ENCODE measurements at regions not wholly inside any gene's neighbourhood (a gene's known extent, or its start where the extent isn't known, plus 50 kb on each side); places are given as distances from the start of the nearest gene placed in this dataset.

DNA sequence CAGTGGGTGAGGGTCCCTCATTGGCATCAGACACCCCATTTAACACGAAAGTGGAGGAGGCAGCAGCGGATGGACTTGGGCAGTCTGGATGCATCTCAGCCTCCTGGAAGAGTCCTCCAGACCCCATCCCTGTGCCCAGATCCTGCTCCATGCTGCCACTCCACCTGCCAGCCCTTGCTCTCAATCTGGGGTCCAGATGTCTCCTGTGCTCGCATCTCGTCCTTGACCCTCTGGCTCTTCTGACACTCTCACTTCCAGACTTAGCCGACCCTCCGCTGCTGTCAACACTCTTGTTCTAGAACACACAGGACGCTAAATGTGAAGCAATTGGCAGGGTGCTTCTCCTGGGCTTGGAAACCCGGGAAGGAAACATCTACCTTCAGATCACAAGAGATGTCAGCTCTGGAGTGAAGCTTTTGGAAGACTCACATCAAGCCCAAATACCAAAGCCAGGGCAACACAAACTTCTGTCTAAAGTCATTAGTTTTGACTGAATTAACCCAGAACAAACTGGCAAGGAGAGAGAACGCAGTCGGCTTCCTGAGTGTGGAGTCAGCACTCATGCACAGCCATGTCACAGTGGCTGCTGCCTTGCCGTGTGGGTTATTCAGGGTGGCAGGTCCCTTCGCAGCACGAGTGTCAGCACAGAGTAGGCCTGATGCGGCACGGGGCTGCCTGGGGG is 379.1 kb downstream of the TCERG1L start:
- Histone ChIP-seq H3K27ac (replicated peaks) (no peak overlapping the region), H3K4me3 (replicated peaks; ENCODE audit: insufficient read depth, low read length) (no peak overlapping the region), H3K27me3 (ENCODE audit: insufficient read depth, poor library complexity, severe bottlenecking) (no peaks in the 10 kb centered on the region)
- DNase-seq (ENCODE audit: low read depth in 1 of 2, low spot score in 1 of 2), result no peak
- TF ChIP-seq, protein P1, sequence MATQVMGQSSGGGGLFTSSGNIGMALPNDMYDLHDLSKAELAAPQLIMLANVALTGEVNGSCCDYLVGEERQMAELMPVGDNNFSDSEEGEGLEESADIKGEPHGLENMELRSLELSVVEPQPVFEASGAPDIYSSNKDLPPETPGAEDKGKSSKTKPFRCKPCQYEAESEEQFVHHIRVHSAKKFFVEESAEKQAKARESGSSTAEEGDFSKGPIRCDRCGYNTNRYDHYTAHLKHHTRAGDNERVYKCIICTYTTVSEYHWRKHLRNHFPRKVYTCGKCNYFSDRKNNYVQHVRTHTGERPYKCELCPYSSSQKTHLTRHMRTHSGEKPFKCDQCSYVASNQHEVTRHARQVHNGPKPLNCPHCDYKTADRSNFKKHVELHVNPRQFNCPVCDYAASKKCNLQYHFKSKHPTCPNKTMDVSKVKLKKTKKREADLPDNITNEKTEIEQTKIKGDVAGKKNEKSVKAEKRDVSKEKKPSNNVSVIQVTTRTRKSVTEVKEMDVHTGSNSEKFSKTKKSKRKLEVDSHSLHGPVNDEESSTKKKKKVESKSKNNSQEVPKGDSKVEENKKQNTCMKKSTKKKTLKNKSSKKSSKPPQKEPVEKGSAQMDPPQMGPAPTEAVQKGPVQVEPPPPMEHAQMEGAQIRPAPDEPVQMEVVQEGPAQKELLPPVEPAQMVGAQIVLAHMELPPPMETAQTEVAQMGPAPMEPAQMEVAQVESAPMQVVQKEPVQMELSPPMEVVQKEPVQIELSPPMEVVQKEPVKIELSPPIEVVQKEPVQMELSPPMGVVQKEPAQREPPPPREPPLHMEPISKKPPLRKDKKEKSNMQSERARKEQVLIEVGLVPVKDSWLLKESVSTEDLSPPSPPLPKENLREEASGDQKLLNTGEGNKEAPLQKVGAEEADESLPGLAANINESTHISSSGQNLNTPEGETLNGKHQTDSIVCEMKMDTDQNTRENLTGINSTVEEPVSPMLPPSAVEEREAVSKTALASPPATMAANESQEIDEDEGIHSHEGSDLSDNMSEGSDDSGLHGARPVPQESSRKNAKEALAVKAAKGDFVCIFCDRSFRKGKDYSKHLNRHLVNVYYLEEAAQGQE (IDR thresholded peaks at IDR 0.05; ENCODE audit: insufficient replicate concordance, low read depth), result no peak
- TF ChIP-seq, protein P2, sequence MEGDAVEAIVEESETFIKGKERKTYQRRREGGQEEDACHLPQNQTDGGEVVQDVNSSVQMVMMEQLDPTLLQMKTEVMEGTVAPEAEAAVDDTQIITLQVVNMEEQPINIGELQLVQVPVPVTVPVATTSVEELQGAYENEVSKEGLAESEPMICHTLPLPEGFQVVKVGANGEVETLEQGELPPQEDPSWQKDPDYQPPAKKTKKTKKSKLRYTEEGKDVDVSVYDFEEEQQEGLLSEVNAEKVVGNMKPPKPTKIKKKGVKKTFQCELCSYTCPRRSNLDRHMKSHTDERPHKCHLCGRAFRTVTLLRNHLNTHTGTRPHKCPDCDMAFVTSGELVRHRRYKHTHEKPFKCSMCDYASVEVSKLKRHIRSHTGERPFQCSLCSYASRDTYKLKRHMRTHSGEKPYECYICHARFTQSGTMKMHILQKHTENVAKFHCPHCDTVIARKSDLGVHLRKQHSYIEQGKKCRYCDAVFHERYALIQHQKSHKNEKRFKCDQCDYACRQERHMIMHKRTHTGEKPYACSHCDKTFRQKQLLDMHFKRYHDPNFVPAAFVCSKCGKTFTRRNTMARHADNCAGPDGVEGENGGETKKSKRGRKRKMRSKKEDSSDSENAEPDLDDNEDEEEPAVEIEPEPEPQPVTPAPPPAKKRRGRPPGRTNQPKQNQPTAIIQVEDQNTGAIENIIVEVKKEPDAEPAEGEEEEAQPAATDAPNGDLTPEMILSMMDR (IDR thresholded peaks at IDR 0.05; ENCODE audit: insufficient read depth, low read length), result no peak
- no peak for TF ChIP-seq SPI1 (IDR thresholded peaks at IDR 0.05; ENCODE audit: borderline replicate concordance, low read depth)
- no peak for TF ChIP-seq GABPA (IDR thresholded peaks at IDR 0.05; ENCODE audit: low read depth)
- TF ChIP-seq POLR2AphosphoS5 (IDR thresholded peaks at IDR 0.05; ENCODE audit: low read depth), result no peak

DNA sequence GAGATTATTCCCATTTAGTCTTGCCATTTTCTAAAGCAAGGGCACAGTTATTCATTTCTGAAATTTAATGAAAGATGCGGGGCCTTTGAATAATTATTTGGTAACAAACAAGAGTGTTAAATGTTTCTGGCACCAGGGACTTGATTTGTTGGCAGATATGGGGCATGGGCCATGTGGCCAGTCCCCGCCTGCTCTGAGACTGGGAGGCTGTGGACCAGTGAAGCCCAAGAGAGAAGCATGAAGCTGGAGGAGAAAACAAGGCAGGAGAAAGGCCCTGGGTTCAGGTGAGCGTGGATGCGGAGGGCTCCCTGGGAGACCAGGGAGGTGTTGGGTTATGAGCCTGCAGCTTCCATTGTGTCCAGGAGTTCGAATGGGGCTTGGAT is 378.5 kb downstream of the TCERG1L start:
- no peak for DNase-seq (ENCODE audit: low read depth in 1 of 2, low spot score in 1 of 2)
- Histone ChIP-seq H3K27me3 (ENCODE audit: insufficient read depth, poor library complexity, severe bottlenecking) (no peaks in the 10 kb centered on the region), H3K27ac (replicated peaks) (no peak overlapping the region), H3K4me3 (replicated peaks; ENCODE audit: insufficient read depth, low read length) (no peak overlapping the region)
- TF ChIP-seq, protein P1 (IDR thresholded peaks at IDR 0.05; ENCODE audit: insufficient replicate concordance, low read depth), result no peak
- TF ChIP-seq, protein P2 (IDR thresholded peaks at IDR 0.05; ENCODE audit: insufficient read depth, low read length), result no peak
- TF ChIP-seq GABPA (IDR thresholded peaks at IDR 0.05; ENCODE audit: low read depth) (no peak), POLR2AphosphoS5 (IDR thresholded peaks at IDR 0.05; ENCODE audit: low read depth) (no peak), SPI1 (IDR thresholded peaks at IDR 0.05; ENCODE audit: borderline replicate concordance, low read depth) (no peak)

DNA sequence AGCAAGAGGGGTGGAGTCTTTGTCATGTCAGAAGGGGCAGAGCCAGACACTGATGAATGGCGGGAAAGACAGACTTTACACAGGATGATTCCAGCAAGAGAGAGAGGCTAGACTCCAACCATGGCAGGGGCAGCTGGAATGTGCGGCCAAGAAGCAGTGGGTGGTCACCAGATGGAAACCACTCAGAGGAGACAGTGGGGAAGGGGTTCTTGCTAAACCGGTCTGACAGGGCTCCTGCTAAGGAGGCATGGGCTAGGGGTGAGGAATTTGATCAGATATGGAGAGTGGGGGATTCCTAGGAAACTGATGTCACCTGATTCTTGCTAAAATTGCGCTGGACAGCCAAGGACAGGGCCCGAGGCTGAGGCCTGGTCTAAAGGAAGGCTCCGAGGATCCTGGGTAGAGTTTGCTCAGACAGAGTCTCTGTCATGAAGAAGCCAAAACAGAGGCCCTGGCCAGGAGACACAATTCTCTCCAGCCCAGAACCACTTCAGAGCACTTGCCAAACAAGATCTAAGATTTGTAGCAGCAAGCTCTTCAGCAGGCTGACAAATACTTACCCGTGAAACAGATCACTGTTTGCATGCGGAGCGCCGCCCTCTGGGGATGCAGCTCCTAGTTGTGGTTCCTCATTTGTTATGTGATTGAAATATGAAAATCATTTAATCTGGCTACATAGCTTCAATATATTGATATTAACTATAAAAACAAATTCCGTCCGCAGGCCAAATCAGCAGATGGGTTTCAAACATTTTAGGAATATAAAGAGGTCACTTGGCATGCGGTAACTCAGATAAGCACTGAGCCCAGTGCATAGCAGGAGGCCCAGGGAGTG is 377.0 kb downstream of the TCERG1L start:
- H3K27ac ChIP-seq (replicated peaks), result no peak overlapping the region
- no peak overlapping the region for H3K4me3 ChIP-seq (replicated peaks; ENCODE audit: insufficient read depth, low read length)
- H3K27me3 ChIP-seq (ENCODE audit: insufficient read depth, poor library complexity, severe bottlenecking), result no peaks in the 10 kb centered on the region
- no peak for DNase-seq (ENCODE audit: low read depth in 1 of 2, low spot score in 1 of 2)
- TF ChIP-seq, protein P2 (IDR thresholded peaks at IDR 0.05; ENCODE audit: insufficient read depth, low read length), result no peak
- TF ChIP-seq POLR2AphosphoS5 (IDR thresholded peaks at IDR 0.05; ENCODE audit: low read depth), result no peak
- TF ChIP-seq, protein P1 (IDR thresholded peaks at IDR 0.05; ENCODE audit: insufficient replicate concordance, low read depth), result no peak
- TF ChIP-seq SPI1 (IDR thresholded peaks at IDR 0.05; ENCODE audit: borderline replicate concordance, low read depth), result no peak
